ENCODE measurements at regions not wholly inside any gene's neighbourhood (a gene's known extent, or its start where the extent isn't known, plus 50 kb on each side); places are given as distances from the start of the nearest gene placed in this dataset.

DNA sequence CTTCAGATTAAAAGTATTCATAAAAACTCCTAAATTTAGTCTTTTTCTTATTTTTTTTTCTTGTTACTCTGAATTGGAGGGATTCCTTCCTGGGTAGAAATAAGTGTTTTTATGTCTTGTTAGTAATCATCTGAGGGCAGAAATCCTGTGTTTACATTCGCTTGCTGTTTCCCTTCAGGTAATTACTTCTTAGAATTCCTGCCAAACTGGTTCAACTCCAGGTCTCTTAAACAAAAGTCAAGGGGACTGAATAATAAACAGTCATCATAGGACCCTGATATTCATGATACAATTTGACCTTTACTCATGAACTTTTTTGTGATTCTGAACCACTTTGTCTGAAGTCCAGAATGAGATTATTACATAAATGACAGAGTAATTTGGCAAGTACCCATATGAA is 843.9 kb downstream of the FLRT2 start:
- 38 to 48% methylated on average over 1 of the region's 1 CpG for WGBS, 2 donors
- Histone ChIP-seq H3K27ac (no peak overlapping the region), H3K27me3 (no peaks in the 10 kb centered on the region), H3K9me3 (peaks cover 0 to 5% (median 0%) of the 10 kb centered on the region in 3 donors), H3K36me3 (replicated peaks in 1 of 2; ENCODE audit: insufficient read depth in 1 of 2, low read depth in 2 of 2) (no peaks in the 10 kb centered on the region), H3K4me3 (no peak overlapping the region), H3K4me1 (no peaks in the 10 kb centered on the region)
- ATAC-seq (no peak), DNase-seq (no peak)
- intact Hi-C loops (cut with DNase I): no loop called here
- TF ChIP-seq, protein P1, sequence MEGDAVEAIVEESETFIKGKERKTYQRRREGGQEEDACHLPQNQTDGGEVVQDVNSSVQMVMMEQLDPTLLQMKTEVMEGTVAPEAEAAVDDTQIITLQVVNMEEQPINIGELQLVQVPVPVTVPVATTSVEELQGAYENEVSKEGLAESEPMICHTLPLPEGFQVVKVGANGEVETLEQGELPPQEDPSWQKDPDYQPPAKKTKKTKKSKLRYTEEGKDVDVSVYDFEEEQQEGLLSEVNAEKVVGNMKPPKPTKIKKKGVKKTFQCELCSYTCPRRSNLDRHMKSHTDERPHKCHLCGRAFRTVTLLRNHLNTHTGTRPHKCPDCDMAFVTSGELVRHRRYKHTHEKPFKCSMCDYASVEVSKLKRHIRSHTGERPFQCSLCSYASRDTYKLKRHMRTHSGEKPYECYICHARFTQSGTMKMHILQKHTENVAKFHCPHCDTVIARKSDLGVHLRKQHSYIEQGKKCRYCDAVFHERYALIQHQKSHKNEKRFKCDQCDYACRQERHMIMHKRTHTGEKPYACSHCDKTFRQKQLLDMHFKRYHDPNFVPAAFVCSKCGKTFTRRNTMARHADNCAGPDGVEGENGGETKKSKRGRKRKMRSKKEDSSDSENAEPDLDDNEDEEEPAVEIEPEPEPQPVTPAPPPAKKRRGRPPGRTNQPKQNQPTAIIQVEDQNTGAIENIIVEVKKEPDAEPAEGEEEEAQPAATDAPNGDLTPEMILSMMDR (IDR thresholded peaks at IDR 0.05): no peak

DNA sequence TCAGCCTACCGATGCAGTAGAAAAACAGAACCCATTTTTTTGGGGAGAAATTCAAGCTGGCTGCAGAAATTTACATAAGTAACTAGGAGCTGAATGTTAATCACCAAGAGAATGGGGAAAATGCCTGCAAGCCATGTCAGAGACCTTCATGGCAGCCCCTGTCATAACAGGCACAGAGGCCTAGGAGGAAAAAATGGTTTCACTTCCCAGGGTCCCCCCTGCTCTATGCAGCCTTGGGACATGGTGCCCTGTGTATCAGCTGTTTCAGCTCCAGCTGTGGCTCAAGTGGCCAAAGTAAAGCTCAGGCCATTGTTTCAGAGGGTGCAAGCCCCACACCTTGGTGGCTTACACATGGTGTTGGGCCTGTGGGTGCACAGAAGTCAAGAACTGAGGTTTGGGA is 842.5 kb downstream of the FLRT2 start:
- WGBS, 2 donors: 95 to 100% methylated on average over 1 of the region's 1 CpG
- Histone ChIP-seq H3K27ac (no peak overlapping the region), H3K4me1 (no peaks in the 10 kb centered on the region), H3K4me3 (no peak overlapping the region), H3K36me3 (replicated peaks in 1 of 2; ENCODE audit: insufficient read depth in 1 of 2, low read depth in 2 of 2) (no peaks in the 10 kb centered on the region), H3K9me3 (peaks cover 0 to 5% (median 0%) of the 10 kb centered on the region in 3 donors), H3K27me3 (no peaks in the 10 kb centered on the region)
- ATAC-seq: no peak
- no peak for TF ChIP-seq POLR2A (IDR thresholded peaks at IDR 0.05)
- TF ChIP-seq, protein P1 (IDR thresholded peaks at IDR 0.05): no peak
- DNase-seq: no peak
- intact Hi-C loops (cut with DNase I): no loop called here

DNA sequence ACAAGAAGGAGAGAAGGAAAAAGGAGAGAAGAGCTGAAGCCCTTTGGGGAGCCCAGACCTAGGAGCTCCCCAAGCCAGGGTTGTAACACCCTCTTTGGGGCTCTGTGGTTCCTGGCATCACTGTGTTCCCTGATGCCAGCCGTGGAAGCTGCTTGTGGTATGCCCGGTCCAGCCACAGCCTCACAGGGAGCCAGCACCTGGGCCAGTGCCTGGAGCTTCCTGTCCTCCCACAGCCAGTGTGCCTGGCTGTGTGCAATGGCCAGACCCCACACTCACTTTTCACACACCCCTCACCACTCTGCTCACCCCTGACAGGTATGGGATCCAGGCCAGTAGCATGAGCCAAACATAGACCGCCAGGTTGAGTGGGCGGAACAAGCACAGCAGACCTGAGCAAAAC is 834.7 kb downstream of the FLRT2 start:
- H3K9me3 ChIP-seq: no peaks in the 10 kb centered on the region
- WGBS, 2 donors: 79 to 100% methylated on average over 4 of the region's 4 CpGs
- H3K4me3 ChIP-seq: no peak overlapping the region
- no peaks in the 10 kb centered on the region for H3K27me3 ChIP-seq
- TF ChIP-seq, protein P1 (IDR thresholded peaks at IDR 0.05): no peak
- no peak for TF ChIP-seq POLR2A (IDR thresholded peaks at IDR 0.05)
- intact Hi-C loops (cut with DNase I): no loop called here
- ATAC-seq: no peak
- no peaks in the 10 kb centered on the region for H3K36me3 ChIP-seq (replicated peaks in 1 of 2; ENCODE audit: insufficient read depth in 1 of 2, low read depth in 2 of 2)
- no peak overlapping the region for H3K27ac ChIP-seq
- no peaks in the 10 kb centered on the region for H3K4me1 ChIP-seq
- no peak for DNase-seq

DNA sequence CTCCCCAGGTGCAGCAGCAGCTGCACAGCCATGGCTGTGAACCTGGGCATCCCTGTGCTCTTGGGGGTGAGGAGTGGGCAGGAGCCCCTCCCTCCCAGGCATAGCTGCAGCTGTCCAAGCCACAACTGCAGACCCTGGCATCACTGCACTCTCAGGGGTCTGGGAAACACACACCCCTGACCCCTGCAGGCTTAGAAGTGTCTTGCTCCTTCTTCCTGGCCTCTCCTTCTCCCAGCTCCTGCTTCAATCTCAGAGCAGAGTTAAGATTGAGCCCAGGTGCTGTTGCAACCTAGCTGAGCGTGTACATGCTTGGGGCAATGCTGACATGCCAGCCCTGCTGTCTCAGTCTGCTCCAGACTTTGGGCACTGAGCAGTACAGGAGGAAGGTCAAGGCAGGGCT is 833.6 kb downstream of the FLRT2 start:
- ATAC-seq: no peak

DNA sequence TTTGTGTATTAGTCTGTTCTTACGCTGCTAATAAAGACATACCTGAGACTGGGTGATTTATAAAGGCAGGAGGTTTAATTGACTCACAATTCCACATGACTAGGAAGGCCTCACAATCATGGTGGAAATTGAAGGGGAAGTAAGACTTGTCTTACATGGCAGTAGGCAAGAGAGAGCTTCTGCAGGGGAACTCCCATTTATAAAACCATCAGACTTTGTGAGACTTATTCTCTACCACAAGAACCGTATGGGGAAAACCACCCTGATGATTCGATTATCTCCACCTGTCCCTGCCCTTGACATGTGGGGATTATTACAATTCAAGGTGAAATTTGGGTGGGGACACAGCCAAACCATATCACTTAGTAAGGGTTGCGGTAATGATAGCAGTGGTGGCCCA is 833.1 kb downstream of the FLRT2 start:
- H3K9me3 ChIP-seq: no peaks in the 10 kb centered on the region
- ATAC-seq (no peak), DNase-seq (no peak)
- H3K27ac ChIP-seq: no peak overlapping the region
- H3K36me3 ChIP-seq (replicated peaks in 1 of 2; ENCODE audit: insufficient read depth in 1 of 2, low read depth in 2 of 2): no peaks in the 10 kb centered on the region
- no peak overlapping the region for H3K4me3 ChIP-seq
- H3K27me3 ChIP-seq: no peaks in the 10 kb centered on the region
- no peaks in the 10 kb centered on the region for H3K4me1 ChIP-seq
- intact Hi-C loops (cut with DNase I): no loop called here
- TF ChIP-seq, protein P1 (IDR thresholded peaks at IDR 0.05): no peak
- TF ChIP-seq POLR2A (IDR thresholded peaks at IDR 0.05): no peak
- 72 to 89% methylated on average over 4 of the region's 4 CpGs for WGBS, 2 donors

More for the DNA sequence above, 833.6 kb downstream of the FLRT2 start:
- Histone ChIP-seq H3K27me3 (no peaks in the 10 kb centered on the region), H3K4me3 (no peak overlapping the region), H3K27ac (no peak overlapping the region), H3K9me3 (no peaks in the 10 kb centered on the region), H3K4me1 (no peaks in the 10 kb centered on the region), H3K36me3 (replicated peaks in 1 of 2; ENCODE audit: insufficient read depth in 1 of 2, low read depth in 2 of 2) (no peaks in the 10 kb centered on the region)
- no peak for DNase-seq
- intact Hi-C loops (cut with DNase I): no loop called here
- WGBS, 2 donors: 100% methylated on average over 1 of the region's 1 CpG; no CpG with 5 or more reads in 1 of the 2 donors
- TF ChIP-seq POLR2A (IDR thresholded peaks at IDR 0.05): no peak
- TF ChIP-seq, protein P1 (IDR thresholded peaks at IDR 0.05): no peak

Data from body of pancreas (tissue), 4 donors.